ENCODE measurements at regions not wholly inside any gene's neighbourhood (a gene's known extent, or its start where the extent isn't known, plus 50 kb on each side); places are given as distances from the start of the nearest gene placed in this dataset.

DNA sequence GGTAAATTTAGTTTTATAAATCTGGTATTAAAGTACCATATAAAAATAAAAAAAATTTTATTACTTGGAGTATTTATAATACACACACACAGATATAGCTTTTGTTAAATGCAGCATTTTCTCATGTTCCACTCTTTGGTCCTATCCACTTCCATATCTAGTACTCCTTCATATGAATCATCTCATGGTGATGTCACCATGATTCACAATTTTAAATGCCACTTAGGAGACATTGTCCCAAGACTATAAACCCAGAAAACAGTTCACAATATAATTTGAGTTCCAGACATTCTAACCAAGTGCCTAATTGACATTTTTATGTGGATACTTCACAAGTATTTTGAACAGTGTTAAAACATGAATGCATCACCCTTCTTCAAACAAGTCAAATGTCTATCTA lies 1398.3 kb downstream of the DSC3 start:
- ATAC-seq (no peak), DNase-seq (no peak)
- Histone ChIP-seq H3K9me3 (no peaks in the 10 kb centered on the region), H3K4me1 (no peaks in the 10 kb centered on the region), H3K36me3 (replicated peaks in 1 of 2; ENCODE audit: insufficient read depth in 1 of 2, low read depth in 2 of 2) (no peaks in the 10 kb centered on the region), H3K27me3 (no peaks in the 10 kb centered on the region), H3K27ac (no peak overlapping the region), H3K4me3 (no peak overlapping the region)
- TF ChIP-seq, protein P1, sequence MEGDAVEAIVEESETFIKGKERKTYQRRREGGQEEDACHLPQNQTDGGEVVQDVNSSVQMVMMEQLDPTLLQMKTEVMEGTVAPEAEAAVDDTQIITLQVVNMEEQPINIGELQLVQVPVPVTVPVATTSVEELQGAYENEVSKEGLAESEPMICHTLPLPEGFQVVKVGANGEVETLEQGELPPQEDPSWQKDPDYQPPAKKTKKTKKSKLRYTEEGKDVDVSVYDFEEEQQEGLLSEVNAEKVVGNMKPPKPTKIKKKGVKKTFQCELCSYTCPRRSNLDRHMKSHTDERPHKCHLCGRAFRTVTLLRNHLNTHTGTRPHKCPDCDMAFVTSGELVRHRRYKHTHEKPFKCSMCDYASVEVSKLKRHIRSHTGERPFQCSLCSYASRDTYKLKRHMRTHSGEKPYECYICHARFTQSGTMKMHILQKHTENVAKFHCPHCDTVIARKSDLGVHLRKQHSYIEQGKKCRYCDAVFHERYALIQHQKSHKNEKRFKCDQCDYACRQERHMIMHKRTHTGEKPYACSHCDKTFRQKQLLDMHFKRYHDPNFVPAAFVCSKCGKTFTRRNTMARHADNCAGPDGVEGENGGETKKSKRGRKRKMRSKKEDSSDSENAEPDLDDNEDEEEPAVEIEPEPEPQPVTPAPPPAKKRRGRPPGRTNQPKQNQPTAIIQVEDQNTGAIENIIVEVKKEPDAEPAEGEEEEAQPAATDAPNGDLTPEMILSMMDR (IDR thresholded peaks at IDR 0.05) = no peak
- no peak for TF ChIP-seq POLR2A (IDR thresholded peaks at IDR 0.05)
- intact Hi-C loops (cut with DNase I) = no loop called here

DNA sequence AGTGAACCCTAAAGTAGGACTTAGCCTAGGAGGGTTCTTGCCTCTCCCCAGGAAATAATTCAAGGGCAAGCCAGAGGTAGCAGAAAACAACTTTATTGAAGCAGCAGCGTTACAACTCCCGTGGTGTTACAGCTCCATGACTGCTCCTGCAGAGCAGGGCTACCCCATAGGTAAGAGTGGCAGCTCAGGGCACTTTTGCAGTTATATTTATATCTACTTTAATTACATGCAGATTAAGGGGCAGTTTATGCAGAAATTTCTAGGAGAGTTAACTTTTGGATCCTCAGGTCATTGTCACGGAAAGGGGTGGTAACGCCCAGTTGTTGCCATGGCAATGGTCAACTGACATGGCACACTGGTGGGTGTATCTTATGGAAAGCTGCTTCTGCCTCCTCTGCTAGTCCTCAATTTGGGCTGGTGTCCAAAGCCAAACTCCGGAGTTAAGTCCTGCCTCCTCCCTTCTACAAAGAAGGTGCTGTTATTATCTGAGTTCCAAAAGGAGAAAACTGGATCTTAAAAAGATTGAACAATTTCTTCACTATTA lies 1413.0 kb downstream of the DSC3 start:
- Histone ChIP-seq H3K27ac (no peak overlapping the region), H3K9me3 (no peaks in the 10 kb centered on the region), H3K36me3 (replicated peaks in 1 of 2; ENCODE audit: insufficient read depth in 1 of 2, low read depth in 2 of 2) (no peaks in the 10 kb centered on the region), H3K4me1 (no peaks in the 10 kb centered on the region), H3K27me3 (no peaks in the 10 kb centered on the region), H3K4me3 (no peak overlapping the region)
- intact Hi-C loops (cut with DNase I) = no loop called here
- ATAC-seq (no peak), DNase-seq (no peak)
- TF ChIP-seq POLR2A (IDR thresholded peaks at IDR 0.05) = no peak
- TF ChIP-seq, protein P1 (IDR thresholded peaks at IDR 0.05) = no peak
- WGBS, 2 donors = 54 to 61% methylated on average over 5 of the region's 5 CpGs

DNA sequence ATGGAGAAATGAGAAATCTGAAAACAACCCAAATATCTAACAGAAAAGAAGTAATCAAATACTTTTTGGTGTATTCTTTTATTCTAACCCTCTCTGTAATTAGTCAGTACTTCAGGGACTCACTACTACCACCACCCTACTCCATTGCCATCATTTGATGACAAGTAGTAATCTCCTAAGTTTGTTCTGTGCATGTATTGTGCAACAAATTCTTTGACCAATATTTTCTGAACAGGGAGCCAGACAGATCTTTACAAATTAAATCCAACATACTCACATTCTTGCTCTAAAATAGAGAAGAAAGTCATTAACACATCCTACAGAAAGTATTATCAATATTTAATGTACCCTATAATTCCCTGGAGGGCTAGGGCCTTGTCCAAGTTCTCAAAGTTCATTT lies 1416.4 kb downstream of the DSC3 start:
- Histone ChIP-seq H3K27me3 (no peaks in the 10 kb centered on the region), H3K4me1 (no peaks in the 10 kb centered on the region), H3K4me3 (no peak overlapping the region), H3K36me3 (replicated peaks in 1 of 2; ENCODE audit: insufficient read depth in 1 of 2, low read depth in 2 of 2) (no peaks in the 10 kb centered on the region), H3K9me3 (no peaks in the 10 kb centered on the region), H3K27ac (no peak overlapping the region)
- DNase-seq (no peak), ATAC-seq (no peak)
- intact Hi-C loops (cut with DNase I) = no loop called here
- no peak for TF ChIP-seq POLR2A (IDR thresholded peaks at IDR 0.05)
- TF ChIP-seq, protein P1 (IDR thresholded peaks at IDR 0.05) = no peak

DNA sequence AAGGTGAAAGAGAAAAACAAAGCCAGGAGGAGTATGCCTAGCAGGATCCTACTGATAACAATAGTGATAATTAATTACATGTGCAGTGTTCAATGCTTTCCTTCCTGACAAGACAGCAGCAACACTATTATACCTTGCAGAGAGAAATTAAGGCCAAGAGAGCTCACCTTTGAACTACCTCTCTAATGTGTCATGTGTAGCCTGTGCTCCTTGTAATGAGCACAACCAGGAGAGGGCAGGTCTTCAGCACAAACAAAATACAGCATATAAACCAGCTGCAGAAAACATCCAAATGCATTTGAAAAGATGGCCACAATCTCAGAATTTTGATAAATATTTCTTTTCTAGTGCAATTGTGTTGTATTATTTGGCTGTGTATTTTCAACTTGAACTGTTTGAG lies 1425.7 kb downstream of the DSC3 start:
- TF ChIP-seq POLR2A (IDR thresholded peaks at IDR 0.05) = no peak
- TF ChIP-seq, protein P1 (IDR thresholded peaks at IDR 0.05) = no peak
- ATAC-seq = no peak

DNA sequence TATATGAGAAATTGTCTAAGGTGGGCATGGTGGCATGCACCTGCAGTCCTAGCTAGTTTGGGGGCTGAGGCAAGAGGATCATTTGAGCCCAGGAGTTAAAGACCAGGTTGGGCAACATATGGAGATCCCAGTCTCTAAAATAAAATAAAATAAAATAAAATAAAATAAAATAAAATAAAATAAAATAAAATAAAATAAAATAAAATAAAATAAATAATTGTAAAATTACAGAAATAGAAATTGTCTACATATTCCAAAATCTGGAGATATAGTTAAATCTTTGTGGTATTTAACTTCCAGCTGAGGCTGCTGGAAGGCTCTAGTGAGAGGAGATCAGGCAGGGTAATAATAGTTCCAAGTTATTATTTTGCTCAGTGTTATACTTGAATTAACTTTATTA lies 1432.1 kb upstream of the CDH2 start:
- peaks cover 0 to 2% (median 0%) of the 10 kb centered on the region in 3 donors for H3K9me3 ChIP-seq
- no peak overlapping the region for H3K27ac ChIP-seq
- H3K27me3 ChIP-seq = no peaks in the 10 kb centered on the region
- TF ChIP-seq, protein P1 (IDR thresholded peaks at IDR 0.05) = no peak
- TF ChIP-seq POLR2A (IDR thresholded peaks at IDR 0.05) = no peak
- intact Hi-C loops (cut with DNase I) = no loop called here
- no peaks in the 10 kb centered on the region for H3K36me3 ChIP-seq (replicated peaks in 1 of 2; ENCODE audit: insufficient read depth in 1 of 2, low read depth in 2 of 2)
- ATAC-seq = no peak
- no peak for DNase-seq
- H3K4me1 ChIP-seq = no peaks in the 10 kb centered on the region
- no peak overlapping the region for H3K4me3 ChIP-seq

More for the DNA sequence above, 1425.7 kb downstream of the DSC3 start:
- no peak for DNase-seq
- no peaks in the 10 kb centered on the region for H3K9me3 ChIP-seq
- intact Hi-C loops (cut with DNase I) = no loop called here
- no peak overlapping the region for H3K27ac ChIP-seq
- no peaks in the 10 kb centered on the region for H3K36me3 ChIP-seq (replicated peaks in 1 of 2; ENCODE audit: insufficient read depth in 1 of 2, low read depth in 2 of 2)
- H3K4me1 ChIP-seq = no peaks in the 10 kb centered on the region
- no peaks in the 10 kb centered on the region for H3K27me3 ChIP-seq
- no peak overlapping the region for H3K4me3 ChIP-seq

All from body of pancreas (tissue), 4 donors.